PC-9 (cell line): ENCODE measurements at regions not wholly inside any gene's neighbourhood (a gene's known extent, or its start where the extent isn't known, plus 50 kb on each side); places are given as distances from the start of the nearest gene placed in this dataset.

Source experiments
- BruUV-seq: library from RNA; stranded (reverse); fragments of 400-500 nt; replicated peaks from 2 replicates; lab custom pipeline; 2021; lab: Mats Ljungman, UMichigan
- CTCF ChIA-PET: fragments of 300-600 bp; sonication (Branson Sonifier 250); formaldehyde crosslinking; loops from one replicate; lab custom pipeline; 2022; ENCODE audit warnings: antibody characterized with exemption; lab: Charles Lee
- POLR2A ChIA-PET: fragments of 300-600 bp; sonication (Branson Sonifier 250); formaldehyde crosslinking; loops from one replicate; lab custom pipeline; 2022; ENCODE audit warnings: antibody characterized with exemption; ENCODE audit not compliant: unreplicated experiment; lab: Charles Lee
- DNase-seq, 2 experiments: peaks; one replicate each; pipeline versions ENCODE4 v3.0.0 to v3.0.0-alpha.2; 2015 to 2022; ENCODE audit warnings: mixed read lengths in 1 of 2
- H2AFZ ChIP-seq: fragments of 200-600 bp; sonication (generic); 2 replicates; pipeline ENCODE4 v1.8.1; 2017; ENCODE audit warnings: antibody characterized with exemption
- H3F3A ChIP-seq: fragments of 200-600 bp; sonication (generic); 2 replicates; pipeline ENCODE4 v1.8.1; 2017; ENCODE audit warnings: antibody characterized with exemption, mild to moderate bottlenecking, low read depth; ENCODE audit not compliant: insufficient read depth
- H3K27ac ChIP-seq: fragments of 200-600 bp; sonication (generic); 2 replicates; pipeline ENCODE4 v1.6.1; 2016; ENCODE audit warnings: mixed run types
- H3K27me3 ChIP-seq: fragments of 200-600 bp; sonication (generic); 2 replicates; pipeline ENCODE4 v1.6.1; 2016; ENCODE audit warnings: low read depth, mixed run types; ENCODE audit not compliant: insufficient read depth
- H3K36me3 ChIP-seq: fragments of 200-600 bp; sonication (generic); 2 replicates; pipeline ENCODE4 v1.6.1; 2016; ENCODE audit warnings: low read depth, mixed run types
- H3K4me1 ChIP-seq: fragments of 200-600 bp; sonication (generic); replicated peaks from 2 replicates; pipeline ENCODE4 v1.6.1; 2016; ENCODE audit warnings: mixed run types; ENCODE audit not compliant: insufficient read depth
- H3K4me2 ChIP-seq: fragments of 200-600 bp; sonication (generic); 2 replicates; pipeline ENCODE4 v1.6.1; 2017; ENCODE audit warnings: mixed run types
- H3K4me3 ChIP-seq: fragments of 200-600 bp; sonication (generic); 2 replicates; pipeline ENCODE4 v1.6.1; 2016; ENCODE audit warnings: mixed run types
- H3K79me2 ChIP-seq: fragments of 200-600 bp; sonication (generic); 2 replicates; pipeline ENCODE4 v1.6.1; 2017; ENCODE audit warnings: low read depth, mixed run types
- H3K9me2 ChIP-seq: fragments of 200-600 bp; sonication (generic); 2 replicates; pipeline ENCODE4 v1.8.1; 2017; ENCODE audit warnings: mild to moderate bottlenecking; ENCODE audit not compliant: insufficient read depth
- H3K9me3 ChIP-seq: fragments of 200-600 bp; sonication (generic); 2 replicates; pipeline ENCODE4 v1.8.1; 2016; ENCODE audit warnings: low read depth; ENCODE audit not compliant: insufficient read depth
- H4K20me1 ChIP-seq: fragments of 200-600 bp; sonication (generic); 2 replicates; pipeline ENCODE4 v1.8.1; 2017; ENCODE audit not compliant: insufficient read depth
- CTCF ChIP-seq: fragments of 200-600 bp; sonication (generic); conservative IDR thresholded peaks from 2 replicates; pipeline ENCODE4 v1.6.1; 2017; ENCODE audit warnings: mixed run types, antibody characterized with exemption, mild to moderate bottlenecking, moderate library complexity
- EZH2 ChIP-seq: fragments of 200-600 bp; sonication (generic); IDR thresholded peaks from 2 replicates; pipeline ENCODE4 v1.8.0; 2017; ENCODE audit warnings: antibody characterized with exemption, low read depth
- intact Hi-C: fragments of 100-400 bp; cut with micrococcal nuclease; formaldehyde crosslinking; loops from one replicate; pipeline ENCODE4 v1.10.0; 2022; ENCODE audit not compliant: unreplicated experiment

GRCh38 chr3:96012939-96013338 is 801.5 kb upstream of the EPHA6 start:
- no peaks in the 10 kb centered on the region for H3K4me1 ChIP-seq
- H3K9me2 ChIP-seq = no peaks in the 10 kb centered on the region
- TF ChIP-seq EZH2 (no peak), CTCF (no peak)
- no peaks in the 10 kb centered on the region for H3K27me3 ChIP-seq
- H4K20me1 ChIP-seq = no peaks in the 10 kb centered on the region
- no TSS peak for BruUV-seq
- no peak overlapping the region for H3K4me3 ChIP-seq
- H3K36me3 ChIP-seq = no peaks in the 10 kb centered on the region
- POLR2A ChIA-PET = no interaction called here
- peak in 1 of 2 experiments; percentile 30 for DNase-seq
- no peak overlapping the region for H3K4me2 ChIP-seq
- no peaks in the 10 kb centered on the region for H3F3A ChIP-seq
- CTCF ChIA-PET = no interaction called here
- no peaks in the 10 kb centered on the region for H3K79me2 ChIP-seq
- intact Hi-C loops = no loop called here
- H3K27ac ChIP-seq = no peak overlapping the region
- no peaks in the 10 kb centered on the region for H3K9me3 ChIP-seq
- H2AFZ ChIP-seq = no peak overlapping the region

GRCh38 chr3:96017556-96017955 is 796.8 kb upstream of the EPHA6 start:
- H3K4me1 ChIP-seq = no peaks in the 10 kb centered on the region
- DNase-seq = no peak
- no peaks in the 10 kb centered on the region for H3K27me3 ChIP-seq
- CTCF ChIA-PET = no interaction called here
- no peaks in the 10 kb centered on the region for H3K79me2 ChIP-seq
- TF ChIP-seq CTCF = no peak
- TF ChIP-seq EZH2 = no peak
- H3K4me2 ChIP-seq = no peak overlapping the region
- H3K36me3 ChIP-seq = no peaks in the 10 kb centered on the region
- H3K27ac ChIP-seq = no peak overlapping the region
- H3K9me2 ChIP-seq = no peaks in the 10 kb centered on the region
- intact Hi-C loops = no loop called here
- BruUV-seq = no TSS peak
- POLR2A ChIA-PET = no interaction called here
- H2AFZ ChIP-seq = no peak overlapping the region
- H3F3A ChIP-seq = no peaks in the 10 kb centered on the region
- H3K9me3 ChIP-seq = no peaks in the 10 kb centered on the region
- H3K4me3 ChIP-seq = no peak overlapping the region
- H4K20me1 ChIP-seq = no peaks in the 10 kb centered on the region

- Histone ChIP-seq H3K4me1 (no peaks in the 10 kb centered on the region), H2AFZ (no peak overlapping the region), H3K27ac (no peak overlapping the region), H3K9me3 (no peaks in the 10 kb centered on the region), H3K9me2 (no peaks in the 10 kb centered on the region; the same call in 1 of the 2 replicates), H4K20me1 (peaks cover 3% of the 10 kb centered on the region; the same call in 1 of the 2 replicates), H3K4me2 (no peak overlapping the region), H3K79me2 (no peaks in the 10 kb centered on the region), H3K4me3 (no peak overlapping the region), H3K27me3 (no peaks in the 10 kb centered on the region), H3F3A (no peaks in the 10 kb centered on the region), H3K36me3 (no peaks in the 10 kb centered on the region)
- ChIA-PET CTCF (no interaction called here), POLR2A (no interaction called here)
- no peak for DNase-seq
- no TSS peak for BruUV-seq
- TF ChIP-seq EZH2 (no peak), CTCF (peak; percentile 45; the same call in 1 of the 2 replicates)
- intact Hi-C loops = no loop called here
Observed at GRCh38 chr3:96022676-96023075, 791.7 kb upstream of the EPHA6 start.
